HepG2 (cell line): ENCODE measurements at regions not wholly inside any gene's neighbourhood (a gene's known extent, or its start where the extent isn't known, plus 50 kb on each side); places are given as distances from the start of the nearest gene placed in this dataset.
"Not testable (repeated sequence)": the region's sequence is repeated elsewhere in the genome, so short reads cannot be mapped to it uniquely, and the experiment has no call there.

Experiments
- ATAC-seq: fragments of 200-7000 bp; cut with Tn5 transposase; 3 replicates; pipeline ENCODE4 v1.9.1; 2020; ENCODE audit warnings: mild to moderate bottlenecking, moderate library complexity
- BruUV-seq: library from RNA; stranded (reverse); fragments of 400-500 nt; replicated peaks from 2 replicates; lab custom pipeline; 2021; lab: Mats Ljungman, UMichigan
- CTCF ChIA-PET: fragments of 300-600 bp; formaldehyde crosslinking; extraction: SDS; loops from one replicate; lab custom pipeline; 2021; ENCODE audit warnings: low total read pairs, inconsistent platforms, low intra/inter-chr PET ratio; lab: Yijun Ruan, JAX
- POLR2A ChIA-PET: fragments of 350-600 bp; sonication (Branson Sonifier 250); formaldehyde crosslinking; loops from one replicate; lab custom pipeline; 2020; ENCODE audit warnings: antibody characterized with exemption, inconsistent platforms; lab: Yijun Ruan, JAX
- DNase-seq: peaks from one replicate; pipeline ENCODE4 v3.0.0-alpha.2; 2015; ENCODE audit warnings: low spot score
- FAIRE-seq: peaks from 3 replicates; lab custom pipeline; 2011; peaks lifted over from hg19 to GRCh38; lab: Jason Lieb, UNC
- H2AFZ ChIP-seq: one replicate; pipeline ENCODE4 v1.6.1; 2011; ENCODE audit warnings: low read length, inconsistent platforms
- H3K27ac ChIP-seq: fragments of 300-600 bp; 3 replicates; pipeline ENCODE4 v1.8.0; 2011; ENCODE audit warnings: mixed run types, mild to moderate bottlenecking, mixed read lengths, low read length, inconsistent platforms; ENCODE audit not compliant: insufficient read depth; ENCODE audit errors: extremely low read length
- H3K27me3 ChIP-seq, 2 experiments: fragments of 200-600 bp in 1 of 2; 2 replicates in 1 of 2; 3 replicates in 1 of 2; pipeline versions ENCODE4 v1.6.0 to v1.8.0; 2011; ENCODE audit warnings: low read length in 2 of 2, mild to moderate bottlenecking in 2 of 2, moderate library complexity in 2 of 2, inconsistent platforms in 1 of 2; ENCODE audit not compliant: insufficient read depth in 2 of 2, control insufficient read depth in 1 of 2
- H3K36me3 ChIP-seq, 2 experiments: fragments of 200-600 bp in 1 of 2; replicated peaks in 1 of 2; 2 replicates in 1 of 2; 3 replicates in 1 of 2; pipeline versions ENCODE4 v1.5.1 to v1.8.0; 2011; ENCODE audit warnings: low read length in 2 of 2, inconsistent platforms in 1 of 2; ENCODE audit not compliant: insufficient read depth in 2 of 2, control insufficient read depth in 1 of 2
- H3K4me1 ChIP-seq: 2 replicates; pipeline ENCODE4 v1.5.1; 2012; ENCODE audit warnings: low read length, inconsistent platforms; ENCODE audit not compliant: insufficient read depth
- H3K4me2 ChIP-seq: 2 replicates; pipeline ENCODE4 v1.6.0; 2011; ENCODE audit warnings: low read depth, low read length, inconsistent platforms
- H3K4me3 ChIP-seq, 3 experiments: fragments of 200-600 bp in 1 of 3; sonication (generic), shearing (Covaris generic) in 1 of 3; replicated peaks in 1 of 3; 2 replicates each; pipeline ENCODE4 v1.5.1; 2011 to 2016; ENCODE audit warnings: low read length in 3 of 3, inconsistent platforms in 2 of 3, low read depth in 2 of 3, mild to moderate bottlenecking in 2 of 3, control low read depth in 1 of 3, mixed read lengths in 1 of 3; ENCODE audit not compliant: insufficient read depth in 1 of 3
- H3K79me2 ChIP-seq: one replicate; pipeline ENCODE4 v1.6.1; 2011; ENCODE audit warnings: low read length, inconsistent platforms; ENCODE audit not compliant: insufficient read depth
- H3K9ac ChIP-seq: 2 replicates; pipeline ENCODE4 v1.6.0; 2011; ENCODE audit warnings: mild to moderate bottlenecking, low read depth, low read length, inconsistent platforms; ENCODE audit not compliant: insufficient read depth
- H3K9me3 ChIP-seq: 2 replicates; pipeline ENCODE4 v1.5.1; 2012; ENCODE audit warnings: mild to moderate bottlenecking, low read length
- H4K20me1 ChIP-seq: 2 replicates; pipeline ENCODE4 v1.6.0; 2011; ENCODE audit warnings: inconsistent platforms, mild to moderate bottlenecking, low read length, moderate library complexity; ENCODE audit not compliant: insufficient read depth
- FOXA3 ChIP-seq: IDR thresholded peaks from 2 replicates; pipeline ENCODE4 v1.6.1; 2016; ENCODE audit warnings: missing genetic modification reagents, missing compliant biosample characterization
- GATAD1 ChIP-seq: IDR thresholded peaks from 2 replicates; pipeline ENCODE4 v1.6.1; 2016; ENCODE audit warnings: missing genetic modification reagents, missing compliant biosample characterization
- HCFC1 ChIP-seq: fragments of 150-350 bp; IDR thresholded peaks from 2 replicates; pipeline ENCODE4 v1.6.1; 2014; ENCODE audit warnings: low read depth, low read length
- KLF15 ChIP-seq: sonication (generic); formaldehyde crosslinking; IDR thresholded peaks from 2 replicates; pipeline ENCODE4 v1.8.1; 2023; ENCODE audit warnings: borderline replicate concordance, mild to moderate bottlenecking, inconsistent platforms, missing genetic modification reagents, mixed read lengths
- SAP130 ChIP-seq: IDR thresholded peaks from 2 replicates; pipeline ENCODE4 v1.6.1; 2016; ENCODE audit warnings: low read depth
- SUZ12 ChIP-seq: fragments of 150-350 bp; IDR thresholded peaks from 2 replicates; pipeline ENCODE4 v1.6.1; 2014; ENCODE audit warnings: low read depth, low read length
- ZNF572 ChIP-seq: sonication (generic); formaldehyde crosslinking; IDR thresholded peaks from 2 replicates; pipeline ENCODE4 v1.5.1; 2020; ENCODE audit warnings: mild to moderate bottlenecking, missing genetic modification reagents
- ZNF761 ChIP-seq: sonication (generic); formaldehyde crosslinking; conservative IDR thresholded peaks from 2 replicates; pipeline ENCODE4 v1.4.0; 2020; ENCODE audit warnings: mild to moderate bottlenecking, missing genetic modification reagents
- WGBS: methylation state at CpG from one replicate; pipeline ENCODE4 v1.1.6; 2017; ENCODE audit warnings: low lambda C conversion rate; 5-methylcytosine and 5-hydroxymethylcytosine counted together
- in situ Hi-C: cut with HindIII; loops from 2 replicates; pipeline ENCODE4 v1.10.0; 2017; ENCODE audit warnings: low pct_unique_long_range_greater_than_20kb; ENCODE audit not compliant: extremely low pct_ligation_motif_present
- intact Hi-C: fragments of 100-400 bp; cut with micrococcal nuclease; formaldehyde crosslinking; loops from one replicate; pipeline ENCODE4 v1.10.0; 2022; ENCODE audit not compliant: unreplicated experiment
- TF ChIP-seq, protein P1 (sequence below): sonication (generic); formaldehyde crosslinking; IDR thresholded peaks from 2 replicates; pipeline ENCODE4 v1.4.0; 2020; ENCODE audit warnings: missing genetic modification reagents, borderline replicate concordance
- TF ChIP-seq, protein P2 (sequence below): IDR thresholded peaks from 2 replicates; pipeline ENCODE4 v1.6.1; 2016; ENCODE audit warnings: low read depth, control low read depth
- TF ChIP-seq, protein P3 (sequence below): sonication (generic); formaldehyde crosslinking; IDR thresholded peaks from 2 replicates; pipeline ENCODE4 v1.4.0; 2020; ENCODE audit warnings: low read depth, missing genetic modification reagents

DNA sequence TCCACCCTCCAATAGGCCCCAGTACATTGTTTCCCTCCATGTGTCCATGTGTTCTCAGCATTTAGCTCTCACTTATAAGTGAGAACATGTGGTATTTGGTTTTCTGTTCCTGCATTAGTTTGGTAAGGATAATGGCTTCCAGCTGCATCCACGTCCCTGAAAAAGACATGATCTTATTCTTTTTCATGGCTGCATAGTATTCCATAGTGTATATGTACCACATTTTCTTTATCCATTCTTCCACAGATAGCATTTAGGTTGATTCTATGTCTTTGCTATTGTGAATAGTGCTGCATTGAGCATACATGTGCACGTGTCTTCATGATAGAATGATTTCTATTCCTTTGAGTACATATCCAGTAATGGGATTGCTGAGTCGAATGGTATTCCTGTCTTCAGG, 114.0 kb upstream of the ABCB5 start:
- in situ Hi-C loops, H3K4me3 ChIP-seq, H4K20me1 ChIP-seq, FAIRE-seq, intact Hi-C loops, H3K4me2 ChIP-seq, H3K9ac ChIP-seq, H3K27ac ChIP-seq, H3K36me3 ChIP-seq, CTCF ChIA-PET, H3K79me2 ChIP-seq, DNase-seq, ATAC-seq, H3K27me3 ChIP-seq, H2AFZ ChIP-seq, POLR2A ChIA-PET, H3K4me1 ChIP-seq, BruUV-seq: not testable (repeated sequence)
- 3% methylated on average over 3 of the region's 3 CpGs for WGBS
- H3K9me3 ChIP-seq, result peaks cover 31% of the 10 kb centered on the region

DNA sequence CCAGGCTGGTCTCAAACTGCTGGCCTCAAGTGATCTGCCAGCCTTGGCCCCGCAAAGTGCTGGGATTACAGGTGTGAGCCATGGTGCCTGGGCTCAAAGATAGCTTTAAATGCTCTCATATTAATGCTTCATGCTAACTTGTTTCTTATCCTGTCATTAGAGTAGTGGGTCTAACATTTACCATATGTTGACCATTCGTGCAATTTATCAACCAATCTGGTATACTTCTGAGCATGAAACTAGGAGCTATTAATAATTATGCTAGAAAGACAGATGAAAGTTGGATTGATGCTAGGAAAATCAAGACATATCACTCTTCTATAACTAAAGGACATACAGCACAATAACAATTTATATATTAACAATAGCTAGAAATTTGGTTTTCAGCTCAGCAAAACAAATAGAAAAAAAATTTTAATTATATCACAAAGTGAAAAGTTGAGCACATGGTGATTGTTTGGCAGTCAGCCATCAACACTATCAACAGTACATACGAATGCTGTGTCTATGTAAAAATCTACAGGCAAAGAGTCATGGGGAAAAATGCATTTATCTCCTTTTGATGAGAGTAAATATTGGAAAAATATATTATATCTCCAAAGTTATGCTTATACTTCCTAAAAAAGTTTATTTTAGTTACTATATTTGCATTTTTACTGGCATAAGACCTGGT, 112.1 kb upstream of the ABCB5 start:
- ATAC-seq (no peak), FAIRE-seq (no peak), DNase-seq (no peak)
- WGBS, result 3% methylated on average over 3 of the region's 3 CpGs
- no peak overlapping the region for H3K4me3 ChIP-seq
- no TSS peak for BruUV-seq
- no peaks in the 10 kb centered on the region for H3K4me1 ChIP-seq
- no peaks in the 10 kb centered on the region for H4K20me1 ChIP-seq
- no peaks in the 10 kb centered on the region for H3K79me2 ChIP-seq
- no peak overlapping the region for H3K4me2 ChIP-seq
- ChIA-PET CTCF (no interaction called here), POLR2A (no interaction called here)
- no peaks in the 10 kb centered on the region for H3K27me3 ChIP-seq
- in situ Hi-C loops (no loop called here), intact Hi-C loops (no loop called here)
- H3K27ac ChIP-seq, result no peak overlapping the region
- no peak overlapping the region for H3K9ac ChIP-seq
- peaks cover 11% of the 10 kb centered on the region for H3K9me3 ChIP-seq
- H2AFZ ChIP-seq, result no peak overlapping the region
- no peaks in the 10 kb centered on the region for H3K36me3 ChIP-seq
- TF ChIP-seq HCFC1 (no peak), FOXA3 (CRISPR knock-in tag) (no peak), KLF15 (CRISPR knock-in tag) (no peak), ZNF761 (CRISPR knock-in tag) (no peak), GATAD1 (no peak), SUZ12 (no peak), SAP130 (CRISPR knock-in tag) (no peak), ZNF572 (CRISPR knock-in tag) (no peak)
- TF ChIP-seq, protein P1, sequence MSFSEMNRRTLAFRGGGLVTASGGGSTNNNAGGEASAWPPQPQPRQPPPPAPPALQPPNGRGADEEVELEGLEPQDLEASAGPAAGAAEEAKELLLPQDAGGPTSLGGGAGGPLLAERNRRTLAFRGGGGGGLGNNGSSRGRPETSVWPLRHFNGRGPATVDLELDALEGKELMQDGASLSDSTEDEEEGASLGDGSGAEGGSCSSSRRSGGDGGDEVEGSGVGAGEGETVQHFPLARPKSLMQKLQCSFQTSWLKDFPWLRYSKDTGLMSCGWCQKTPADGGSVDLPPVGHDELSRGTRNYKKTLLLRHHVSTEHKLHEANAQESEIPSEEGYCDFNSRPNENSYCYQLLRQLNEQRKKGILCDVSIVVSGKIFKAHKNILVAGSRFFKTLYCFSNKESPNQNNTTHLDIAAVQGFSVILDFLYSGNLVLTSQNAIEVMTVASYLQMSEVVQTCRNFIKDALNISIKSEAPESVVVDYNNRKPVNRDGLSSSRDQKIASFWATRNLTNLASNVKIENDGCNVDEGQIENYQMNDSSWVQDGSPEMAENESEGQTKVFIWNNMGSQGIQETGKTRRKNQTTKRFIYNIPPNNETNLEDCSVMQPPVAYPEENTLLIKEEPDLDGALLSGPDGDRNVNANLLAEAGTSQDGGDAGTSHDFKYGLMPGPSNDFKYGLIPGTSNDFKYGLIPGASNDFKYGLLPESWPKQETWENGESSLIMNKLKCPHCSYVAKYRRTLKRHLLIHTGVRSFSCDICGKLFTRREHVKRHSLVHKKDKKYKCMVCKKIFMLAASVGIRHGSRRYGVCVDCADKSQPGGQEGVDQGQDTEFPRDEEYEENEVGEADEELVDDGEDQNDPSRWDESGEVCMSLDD (CRISPR knock-in tag), result no peak
- TF ChIP-seq, protein P2, sequence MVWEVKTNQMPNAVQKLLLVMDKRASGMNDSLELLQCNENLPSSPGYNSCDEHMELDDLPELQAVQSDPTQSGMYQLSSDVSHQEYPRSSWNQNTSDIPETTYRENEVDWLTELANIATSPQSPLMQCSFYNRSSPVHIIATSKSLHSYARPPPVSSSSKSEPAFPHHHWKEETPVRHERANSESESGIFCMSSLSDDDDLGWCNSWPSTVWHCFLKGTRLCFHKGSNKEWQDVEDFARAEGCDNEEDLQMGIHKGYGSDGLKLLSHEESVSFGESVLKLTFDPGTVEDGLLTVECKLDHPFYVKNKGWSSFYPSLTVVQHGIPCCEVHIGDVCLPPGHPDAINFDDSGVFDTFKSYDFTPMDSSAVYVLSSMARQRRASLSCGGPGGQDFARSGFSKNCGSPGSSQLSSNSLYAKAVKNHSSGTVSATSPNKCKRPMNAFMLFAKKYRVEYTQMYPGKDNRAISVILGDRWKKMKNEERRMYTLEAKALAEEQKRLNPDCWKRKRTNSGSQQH, result no peak
- TF ChIP-seq, protein P3, sequence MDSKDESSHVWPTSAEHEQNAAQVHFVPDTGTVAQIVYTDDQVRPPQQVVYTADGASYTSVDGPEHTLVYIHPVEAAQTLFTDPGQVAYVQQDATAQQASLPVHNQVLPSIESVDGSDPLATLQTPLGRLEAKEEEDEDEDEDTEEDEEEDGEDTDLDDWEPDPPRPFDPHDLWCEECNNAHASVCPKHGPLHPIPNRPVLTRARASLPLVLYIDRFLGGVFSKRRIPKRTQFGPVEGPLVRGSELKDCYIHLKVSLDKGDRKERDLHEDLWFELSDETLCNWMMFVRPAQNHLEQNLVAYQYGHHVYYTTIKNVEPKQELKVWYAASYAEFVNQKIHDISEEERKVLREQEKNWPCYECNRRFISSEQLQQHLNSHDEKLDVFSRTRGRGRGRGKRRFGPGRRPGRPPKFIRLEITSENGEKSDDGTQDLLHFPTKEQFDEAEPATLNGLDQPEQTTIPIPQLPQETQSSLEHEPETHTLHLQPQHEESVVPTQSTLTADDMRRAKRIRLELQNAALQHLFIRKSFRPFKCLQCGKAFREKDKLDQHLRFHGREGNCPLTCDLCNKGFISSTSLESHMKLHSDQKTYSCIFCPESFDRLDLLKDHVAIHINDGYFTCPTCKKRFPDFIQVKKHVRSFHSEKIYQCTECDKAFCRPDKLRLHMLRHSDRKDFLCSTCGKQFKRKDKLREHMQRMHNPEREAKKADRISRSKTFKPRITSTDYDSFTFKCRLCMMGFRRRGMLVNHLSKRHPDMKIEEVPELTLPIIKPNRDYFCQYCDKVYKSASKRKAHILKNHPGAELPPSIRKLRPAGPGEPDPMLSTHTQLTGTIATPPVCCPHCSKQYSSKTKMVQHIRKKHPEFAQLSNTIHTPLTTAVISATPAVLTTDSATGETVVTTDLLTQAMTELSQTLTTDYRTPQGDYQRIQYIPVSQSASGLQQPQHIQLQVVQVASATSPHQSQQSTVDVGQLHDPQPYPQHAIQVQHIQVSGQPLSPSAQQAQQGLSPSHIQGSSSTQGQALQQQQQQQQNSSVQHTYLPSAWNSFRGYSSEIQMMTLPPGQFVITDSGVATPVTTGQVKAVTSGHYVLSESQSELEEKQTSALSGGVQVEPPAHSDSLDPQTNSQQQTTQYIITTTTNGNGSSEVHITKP (CRISPR knock-in tag), result no peak
